SK-N-SH (cell line): ENCODE measurements at regions not wholly inside any gene's neighbourhood (a gene's known extent, or its start where the extent isn't known, plus 50 kb on each side); places are given as distances from the start of the nearest gene placed in this dataset.
"Not testable (repeated sequence)": the region's sequence is repeated elsewhere in the genome, so short reads cannot be mapped to it uniquely, and the experiment has no call there.

Experiments
- CTCF ChIA-PET: fragments of 300-600, 350-600 bp; formaldehyde crosslinking; extraction: SDS; loops from one replicate; lab custom pipeline; 2021; lab: Yijun Ruan, JAX
- POLR2A ChIA-PET: fragments of 350-600 bp; sonication (Branson Sonifier 250); formaldehyde crosslinking; extraction: SDS; loops from one replicate; lab custom pipeline; 2020; ENCODE audit warnings: antibody characterized with exemption, inconsistent platforms; lab: Yijun Ruan, JAX
- DNase-seq: peaks from one replicate; pipeline ENCODE4 v3.0.0; 2012
- H2AFZ ChIP-seq: fragments of 200-600 bp; sonication (generic); 2 replicates; pipeline ENCODE4 v1.8.1; 2016; ENCODE audit warnings: antibody characterized with exemption, mild to moderate bottlenecking, low read depth
- H3F3A ChIP-seq: fragments of 200-600 bp; sonication (generic); replicated peaks from 2 replicates; pipeline ENCODE3; 2016; ENCODE audit warnings: antibody characterized with exemption, mild to moderate bottlenecking; ENCODE audit not compliant: insufficient read depth
- H3K27ac ChIP-seq, 2 experiments: fragments of 200-500 bp in 1 of 2; fragments of 200-600 bp in 1 of 2; sonication (Bioruptor generic) in 1 of 2; sonication (generic), shearing (Covaris generic) in 1 of 2; 2 replicates each; pipeline versions ENCODE4 v1.5.1 to v1.6.1; 2014 to 2016; ENCODE audit warnings: low read depth in 2 of 2, inconsistent platforms in 1 of 2, low read length in 1 of 2, mild to moderate bottlenecking in 1 of 2, mixed read lengths in 1 of 2
- H3K27me3 ChIP-seq: fragments of 200-600 bp; sonication (generic), shearing (Covaris generic); 2 replicates; pipeline ENCODE4 v1.6.1; 2016; ENCODE audit warnings: mixed run types; ENCODE audit not compliant: insufficient read depth
- H3K36me3 ChIP-seq, 2 experiments: fragments of 200-500 bp in 1 of 2; fragments of 200-600 bp in 1 of 2; sonication (Bioruptor generic) in 1 of 2; sonication (generic) in 1 of 2; replicated peaks in 1 of 2; 2 replicates each; pipeline versions ENCODE3 to v1.5.1; 2014 to 2016; ENCODE audit warnings: low read length in 1 of 2, mild to moderate bottlenecking in 1 of 2; ENCODE audit not compliant: insufficient read depth in 2 of 2, control insufficient read depth in 1 of 2
- H3K4me1 ChIP-seq, 2 experiments: fragments of 200-500 bp in 1 of 2; fragments of 200-600 bp in 1 of 2; sonication (Bioruptor generic) in 1 of 2; sonication (generic), shearing (Covaris generic) in 1 of 2; 2 replicates each; pipeline versions ENCODE4 v1.5.1 to v1.6.1; 2014 to 2016; ENCODE audit warnings: low read depth in 1 of 2, low read length in 1 of 2, mixed run types in 1 of 2; ENCODE audit not compliant: insufficient read depth in 2 of 2, control insufficient read depth in 1 of 2
- H3K4me2 ChIP-seq: fragments of 200-600 bp; sonication (generic), shearing (Covaris generic); 2 replicates; pipeline ENCODE4 v1.6.1; 2017; ENCODE audit warnings: mixed run types
- H3K4me3 ChIP-seq, 2 experiments: fragments of 200-500 bp in 1 of 2; fragments of 200-600 bp in 1 of 2; sonication (Bioruptor generic) in 1 of 2; sonication (generic), shearing (Covaris generic) in 1 of 2; 2 replicates each; pipeline versions ENCODE4 v1.5.1 to v1.8.1; 2014 to 2016; ENCODE audit warnings: low read depth in 2 of 2, inconsistent platforms in 1 of 2, low read length in 1 of 2, mild to moderate bottlenecking in 1 of 2, mixed read lengths in 1 of 2, moderate library complexity in 1 of 2
- H3K79me2 ChIP-seq: fragments of 200-600 bp; sonication (generic); 2 replicates; pipeline ENCODE4 v1.8.1; 2017; ENCODE audit warnings: mild to moderate bottlenecking; ENCODE audit not compliant: insufficient read depth
- H3K9ac ChIP-seq: fragments of 200-600 bp; sonication (generic); 2 replicates; pipeline ENCODE4 v1.6.1; 2017; ENCODE audit warnings: mixed run types
- H3K9me2 ChIP-seq: fragments of 200-600 bp; sonication (generic); 2 replicates; pipeline ENCODE4 v1.6.1; 2017; ENCODE audit warnings: mixed run types
- H3K9me3 ChIP-seq: fragments of 200-600 bp; sonication (generic); 2 replicates; pipeline ENCODE4 v1.6.1; 2017; ENCODE audit warnings: mixed run types, mild to moderate bottlenecking, moderate library complexity
- H4K20me1 ChIP-seq: fragments of 200-600 bp; sonication (generic); 2 replicates; pipeline ENCODE4 v1.6.1; 2017; ENCODE audit warnings: mild to moderate bottlenecking, mixed run types; ENCODE audit not compliant: insufficient read depth
- EP300 ChIP-seq, 2 experiments: IDR thresholded peaks; 2 replicates each; pipeline versions ENCODE4 v1.4.0 to v1.6.1; 2012; ENCODE audit warnings: borderline replicate concordance in 1 of 2, low read depth in 1 of 2, low read length in 1 of 2
- FOXJ3 ChIP-seq: sonication (generic); formaldehyde crosslinking; IDR thresholded peaks from 2 replicates; pipeline ENCODE4 v1.5.1; 2020; ENCODE audit warnings: mild to moderate bottlenecking, missing genetic modification reagents
- FOXM1 ChIP-seq: IDR thresholded peaks from 2 replicates; pipeline ENCODE4 v1.4.0; 2012; ENCODE audit warnings: low read depth, mild to moderate bottlenecking
- GABPA ChIP-seq: IDR thresholded peaks from 2 replicates; pipeline ENCODE4 v1.4.0; 2012; ENCODE audit warnings: low read depth, mild to moderate bottlenecking
- GATA2 ChIP-seq: sonication (generic); formaldehyde crosslinking; IDR thresholded peaks from 2 replicates; pipeline ENCODE4 v1.5.0; 2020; ENCODE audit warnings: mild to moderate bottlenecking, missing genetic modification reagents
- IRF3 ChIP-seq: fragments of 150-350 bp; IDR thresholded peaks from 2 replicates; pipeline ENCODE4 v1.6.1; 2016; ENCODE audit warnings: mild to moderate bottlenecking, low read depth, low read length
- JUND ChIP-seq: IDR thresholded peaks from 2 replicates; pipeline ENCODE4 v1.4.0; 2012
- NFIC ChIP-seq: IDR thresholded peaks from 2 replicates; pipeline ENCODE4 v1.4.0; 2012; ENCODE audit warnings: borderline replicate concordance
- PBX3 ChIP-seq: IDR thresholded peaks from 2 replicates; pipeline ENCODE4; 2012
- RXRA ChIP-seq: IDR thresholded peaks from 2 replicates; pipeline ENCODE4 v1.4.0; 2012; ENCODE audit warnings: low read depth, mild to moderate bottlenecking, borderline replicate concordance
- SIN3A ChIP-seq: IDR thresholded peaks from 2 replicates; pipeline ENCODE4 v1.6.1; 2012; ENCODE audit warnings: low read depth, mild to moderate bottlenecking, low read length, moderate library complexity, borderline replicate concordance
- TEAD4 ChIP-seq: IDR thresholded peaks from 2 replicates; pipeline ENCODE4 v1.4.0; 2012; ENCODE audit warnings: mild to moderate bottlenecking, borderline replicate concordance; ENCODE audit not compliant: insufficient read depth
- USF1 ChIP-seq: IDR thresholded peaks from 2 replicates; pipeline ENCODE4 v1.4.0; 2012; ENCODE audit warnings: low read depth, borderline replicate concordance
- YY1 ChIP-seq: IDR thresholded peaks from 2 replicates; pipeline ENCODE4 v1.4.0; 2012; ENCODE audit warnings: low read depth, mild to moderate bottlenecking
- WGBS: methylation state at CpG from one replicate; pipeline ENCODE4 v1.1.6; 2017; ENCODE audit warnings: low lambda C conversion rate; 5-methylcytosine and 5-hydroxymethylcytosine counted together

GRCh38 chr5:166726406-166726805, 1565.0 kb upstream of the WWC1 start (continued):
- TF ChIP-seq IRF3: no peak
- TF ChIP-seq YY1: no peak
- no peak for TF ChIP-seq GATA2 (CRISPR knock-in tag)
- TF ChIP-seq, all 33 proteins: peak for 0

GRCh38 chr5:166742951-166743350, 1548.5 kb upstream of the WWC1 start:
- H2AFZ ChIP-seq, H3K9me2 ChIP-seq, H3K27me3 ChIP-seq, H3K4me2 ChIP-seq, H3K4me3 ChIP-seq, H3K4me1 ChIP-seq, H3K9ac ChIP-seq, H3F3A ChIP-seq, DNase-seq, H3K79me2 ChIP-seq, H3K9me3 ChIP-seq, H4K20me1 ChIP-seq, CTCF ChIA-PET, H3K36me3 ChIP-seq, H3K27ac ChIP-seq, POLR2A ChIA-PET: not testable (repeated sequence)
- WGBS: 33% methylated on average over 4 of the region's 4 CpGs

- Histone ChIP-seq H3K4me1 (no peaks in the 10 kb centered on the region), H3K36me3 (no peaks in the 10 kb centered on the region), H3K27ac (no peak overlapping the region), H3K4me3 (no peak overlapping the region), H4K20me1 (no peaks in the 10 kb centered on the region), H3K9ac (no peak overlapping the region), H3K4me2 (no peak overlapping the region), H3F3A (no peaks in the 10 kb centered on the region), H3K79me2 (no peaks in the 10 kb centered on the region), H3K27me3 (no peaks in the 10 kb centered on the region), H3K9me3 (no peaks in the 10 kb centered on the region), H2AFZ (no peak overlapping the region), H3K9me2 (no peaks in the 10 kb centered on the region)
- 75% methylated on average over 2 of the region's 2 CpGs for WGBS
- ChIA-PET CTCF (no interaction called here), POLR2A (no interaction called here)
- no peak for TF ChIP-seq TEAD4
- TF ChIP-seq EP300 (IDR thresholded peaks at IDR 0.05; ENCODE audit: borderline replicate concordance in 1 of 2, low read depth in 1 of 2, low read length in 1 of 2): no peak
- no peak for TF ChIP-seq USF1
- no peak for TF ChIP-seq JUND
- TF ChIP-seq SIN3A: no peak
- TF ChIP-seq YY1: no peak
- TF ChIP-seq FOXJ3 (CRISPR knock-in tag): no peak
- DNase-seq: no peak
Measured at GRCh38 chr5:166746506-166746905, 1544.9 kb upstream of the WWC1 start.

- H3K9ac ChIP-seq: no peak overlapping the region
- H3K4me2 ChIP-seq: no peak overlapping the region
- no peaks in the 10 kb centered on the region for H3F3A ChIP-seq
- H2AFZ ChIP-seq: no peak overlapping the region
- H3K4me1 ChIP-seq: no peaks in the 10 kb centered on the region
- no peaks in the 10 kb centered on the region for H3K36me3 ChIP-seq
- no peaks in the 10 kb centered on the region for H3K27me3 ChIP-seq
- no peaks in the 10 kb centered on the region for H4K20me1 ChIP-seq
- no peak for DNase-seq
- POLR2A ChIA-PET: no interaction called here
- TF ChIP-seq RXRA (no peak), GABPA (no peak), SIN3A (no peak), NFIC (no peak), FOXJ3 (CRISPR knock-in tag) (no peak), PBX3 (no peak), IRF3 (no peak), USF1 (no peak), FOXM1 (no peak)
- H3K9me3 ChIP-seq: no peaks in the 10 kb centered on the region
- H3K9me2 ChIP-seq: no peaks in the 10 kb centered on the region
- H3K27ac ChIP-seq: no peak overlapping the region
- no peaks in the 10 kb centered on the region for H3K79me2 ChIP-seq
- H3K4me3 ChIP-seq: no peak overlapping the region
- CTCF ChIA-PET: no interaction called here
Measured at GRCh38 chr5:166750376-166750775, 1541.1 kb upstream of the WWC1 start.
